Keratinocyte (primary cell): ENCODE measurements at regions not wholly inside any gene's neighbourhood (a gene's known extent, or its start where the extent isn't known, plus 50 kb on each side); places are given as distances from the start of the nearest gene placed in this dataset.
A peak's percentile ranks its signal among the peaks of the same experiment; 100 is the strongest.

Experiments
- DNase-seq: peaks from one replicate; pipeline ENCODE4 v3.0.0-alpha.2; 2011; ENCODE audit warnings: low read depth, missing footprints, low spot score
- FAIRE-seq: peaks from 2 replicates; lab custom pipeline; 2011; peaks lifted over from hg19 to GRCh38; lab: Jason Lieb, UNC
- H2AFZ ChIP-seq: 2 replicates; pipeline ENCODE4 v1.6.0; 2012; ENCODE audit warnings: low read length, control low read depth, inconsistent platforms; ENCODE audit not compliant: control insufficient read depth
- H3K27ac ChIP-seq: 2 replicates; pipeline ENCODE4 v1.5.1; 2011; ENCODE audit warnings: low read length; ENCODE audit not compliant: control insufficient read depth, insufficient read depth
- H3K27me3 ChIP-seq: 3 replicates; pipeline ENCODE4 v1.6.0; 2011; ENCODE audit warnings: low read length; ENCODE audit not compliant: control insufficient read depth, insufficient read depth; ENCODE audit errors: extremely low read depth
- H3K36me3 ChIP-seq, 2 experiments: 2 replicates in 1 of 2; 3 replicates in 1 of 2; pipeline ENCODE4 v1.5.1; 2011; ENCODE audit warnings: low read length in 2 of 2, mild to moderate bottlenecking in 1 of 2; ENCODE audit not compliant: control insufficient read depth in 2 of 2, insufficient read depth in 2 of 2; ENCODE audit errors: extremely low read depth in 1 of 2
- H3K4me1 ChIP-seq: 3 replicates; pipeline ENCODE4 v1.5.1; 2011; ENCODE audit warnings: low read length; ENCODE audit not compliant: control insufficient read depth, insufficient read depth; ENCODE audit errors: extremely low read depth
- H3K4me2 ChIP-seq: 3 replicates; pipeline ENCODE4 v1.6.0; 2011; ENCODE audit warnings: low read depth, low read length; ENCODE audit not compliant: control insufficient read depth, insufficient read depth; ENCODE audit errors: extremely low read depth
- H3K4me3 ChIP-seq, 3 experiments: fragments of 200-600 bp in 1 of 3; sonication (generic) in 1 of 3; 2 replicates in 2 of 3; 3 replicates in 1 of 3; pipeline ENCODE4 v1.5.1; 2011 to 2016; ENCODE audit warnings: low read length in 3 of 3, mild to moderate bottlenecking in 3 of 3, control low read depth in 2 of 3, inconsistent platforms in 1 of 3, low read depth in 1 of 3, mixed read lengths in 1 of 3, mixed run types in 1 of 3, moderate library complexity in 1 of 3; ENCODE audit not compliant: control insufficient read depth in 2 of 3, insufficient read depth in 2 of 3; ENCODE audit errors: extremely low read depth in 1 of 3
- H3K79me2 ChIP-seq: 2 replicates; pipeline ENCODE4 v1.6.0; 2012; ENCODE audit warnings: low read length; ENCODE audit not compliant: control insufficient read depth, insufficient read depth
- H3K9ac ChIP-seq: 3 replicates; pipeline ENCODE4 v1.6.0; 2011; ENCODE audit warnings: low read length; ENCODE audit not compliant: control insufficient read depth, insufficient read depth; ENCODE audit errors: extremely low read depth
- H3K9me1 ChIP-seq: 3 replicates; pipeline ENCODE4 v1.6.0; 2011; ENCODE audit warnings: low read length; ENCODE audit not compliant: control insufficient read depth, insufficient read depth; ENCODE audit errors: extremely low read depth
- H3K9me3 ChIP-seq: 2 replicates; pipeline ENCODE4 v1.5.1; 2012; ENCODE audit warnings: low read depth, low read length; ENCODE audit not compliant: control insufficient read depth
- H4K20me1 ChIP-seq: 3 replicates; pipeline ENCODE4 v1.6.0; 2011; ENCODE audit warnings: low read length; ENCODE audit not compliant: control insufficient read depth, insufficient read depth; ENCODE audit errors: extremely low read depth
- CTCF ChIP-seq, 3 experiments: IDR thresholded peaks in 1 of 3; conservative IDR thresholded peaks in 1 of 3; optimal IDR thresholded peaks in 1 of 3; 2 replicates in 2 of 3; 3 replicates in 1 of 3; pipeline versions ENCODE3 to v1.5.1; 2011; ENCODE audit warnings: low read length in 3 of 3, mild to moderate bottlenecking in 3 of 3, moderate library complexity in 2 of 3, control low read depth in 1 of 3, inconsistent platforms in 1 of 3; ENCODE audit not compliant: insufficient read depth in 2 of 3; ENCODE audit errors: extremely low read depth in 1 of 3
- EZH2 ChIP-seq: IDR thresholded peaks from one replicate; pipeline ENCODE4 v1.6.1; 2012; ENCODE audit warnings: inconsistent platforms, mild to moderate bottlenecking, low read length, moderate library complexity
- dilution Hi-C: fragments of 300-500 bp; cut with MboI; formaldehyde crosslinking; loops from one replicate; pipeline ENCODE4 v1.7.0; 2020; ENCODE audit warnings: low sequenced_read_pairs; ENCODE audit not compliant: extremely low pct_ligation_motif_present

- H3K4me2 ChIP-seq = peak overlapping the region; percentile 65
- dilution Hi-C loops = no loop called here
Measured at GRCh38 chr14:49982082-49982481, 89.2 kb downstream of the ARF6 start.

GRCh38 chr14:49982501-49982951 lies 89.6 kb downstream of the ARF6 start:
- peak overlapping the region; percentile 48 for H3K9ac ChIP-seq
- H3K4me2 ChIP-seq = peak overlapping the region; percentile 65
- FAIRE-seq = no peak

More at GRCh38 chr14:49982082-49982481, 89.2 kb downstream of the ARF6 start:
- Histone ChIP-seq H3K4me3 (no peak overlapping the region), H3K27me3 (no peaks in the 10 kb centered on the region), H3K4me1 (peaks cover 10% of the 10 kb centered on the region), H3K27ac (no peak overlapping the region), H3K9ac (no peak overlapping the region), H3K79me2 (no peaks in the 10 kb centered on the region), H4K20me1 (no peaks in the 10 kb centered on the region), H3K9me1 (no peaks in the 10 kb centered on the region), H2AFZ (peak overlapping the region; percentile 8), H3K9me3 (no peaks in the 10 kb centered on the region), H3K36me3 (no peaks in the 10 kb centered on the region)
- FAIRE-seq = no peak
- TF ChIP-seq EZH2 = no peak
- TF ChIP-seq CTCF (optimal IDR thresholded peaks at IDR 0.05 in 1 of 3, IDR thresholded peaks at IDR 0.05 in 1 of 3, conservative IDR thresholded peaks at IDR 0.05 in 1 of 3; ENCODE audit: extremely low read depth in 1 of 3, insufficient read depth in 2 of 3, low read length in 3 of 3) = no peak
- no peak for DNase-seq

More at GRCh38 chr14:49982501-49982951, 89.6 kb downstream of the ARF6 start:
- no peaks in the 10 kb centered on the region for H3K27me3 ChIP-seq
- dilution Hi-C loops = no loop called here
- TF ChIP-seq EZH2 (no peak), CTCF (optimal IDR thresholded peaks at IDR 0.05 in 1 of 3, IDR thresholded peaks at IDR 0.05 in 1 of 3, conservative IDR thresholded peaks at IDR 0.05 in 1 of 3; ENCODE audit: extremely low read depth in 1 of 3, insufficient read depth in 2 of 3, low read length in 3 of 3) (no peak)
- peak overlapping the region; percentile 27 for H2AFZ ChIP-seq
- peak overlapping the region; percentile 41 for H3K27ac ChIP-seq
- no peak for DNase-seq
- H3K4me3 ChIP-seq = peak overlapping the region in 1 of 3 experiments; percentile 47
- no peaks in the 10 kb centered on the region for H3K9me3 ChIP-seq
- peaks cover 10% of the 10 kb centered on the region for H3K4me1 ChIP-seq
- H3K36me3 ChIP-seq = no peaks in the 10 kb centered on the region
- H3K79me2 ChIP-seq = no peaks in the 10 kb centered on the region
- no peaks in the 10 kb centered on the region for H4K20me1 ChIP-seq
- H3K9me1 ChIP-seq = no peaks in the 10 kb centered on the region
